NT2/D1 (cell line): ENCODE measurements at regions not wholly inside any gene's neighbourhood (a gene's known extent, or its start where the extent isn't known, plus 50 kb on each side); places are given as distances from the start of the nearest gene placed in this dataset.

Experiments used
- SUZ12 ChIP-seq: IDR thresholded peaks from 2 replicates; pipeline ENCODE4 v1.6.1; 2011; ENCODE audit not compliant: insufficient read length, insufficient read depth; ENCODE audit errors: extremely low read depth
- YY1 ChIP-seq: IDR thresholded peaks from 2 replicates; pipeline ENCODE4 v1.6.1; 2011; ENCODE audit not compliant: insufficient read length, insufficient read depth

GRCh38 chr6:14814016-14814415, 431.9 kb upstream of the JARID2 start:
- no peak for TF ChIP-seq YY1
- no peak for TF ChIP-seq SUZ12
